SU-DHL-6 (cell line): ENCODE measurements at regions not wholly inside any gene's neighbourhood (a gene's known extent, or its start where the extent isn't known, plus 50 kb on each side); places are given as distances from the start of the nearest gene placed in this dataset.

Experiments
- EZH2phosphoT487 ChIP-seq: fragments of 200-600 bp; sonication (generic), shearing (Covaris generic); conservative IDR thresholded peaks from 2 replicates; pipeline ENCODE4 v1.6.1; 2018; ENCODE audit warnings: mild to moderate bottlenecking, antibody characterized with exemption, low read length, moderate library complexity, mixed read lengths
- TF ChIP-seq, protein P1 (sequence below): fragments of 200-600 bp; sonication (generic); IDR thresholded peaks from one replicate; pipeline ENCODE4 v1.5.1; 2017; ENCODE audit warnings: antibody characterized with exemption, mild to moderate bottlenecking, low read length, moderate library complexity; ENCODE audit not compliant: insufficient read depth, poor library complexity, severe bottlenecking

DNA sequence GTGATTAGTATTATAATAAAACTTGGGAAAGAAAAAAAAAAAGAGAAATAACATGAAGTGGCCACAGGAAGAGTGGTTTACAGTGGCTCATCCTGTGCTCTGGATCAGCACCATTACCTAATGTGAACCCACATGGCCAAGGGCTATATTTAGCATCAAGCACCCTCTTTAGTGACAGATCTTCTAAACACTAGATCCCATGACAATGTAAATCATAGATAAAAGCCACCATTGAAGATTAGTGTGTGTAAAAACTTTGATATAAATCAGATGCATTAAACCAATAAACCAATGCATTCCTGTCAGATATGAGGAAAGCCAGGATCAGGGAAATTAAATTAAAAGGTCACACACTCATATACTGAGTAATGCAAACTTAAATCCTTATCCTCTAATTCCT, 400.6 kb upstream of the MAGEB18 start:
- TF ChIP-seq, protein P1, sequence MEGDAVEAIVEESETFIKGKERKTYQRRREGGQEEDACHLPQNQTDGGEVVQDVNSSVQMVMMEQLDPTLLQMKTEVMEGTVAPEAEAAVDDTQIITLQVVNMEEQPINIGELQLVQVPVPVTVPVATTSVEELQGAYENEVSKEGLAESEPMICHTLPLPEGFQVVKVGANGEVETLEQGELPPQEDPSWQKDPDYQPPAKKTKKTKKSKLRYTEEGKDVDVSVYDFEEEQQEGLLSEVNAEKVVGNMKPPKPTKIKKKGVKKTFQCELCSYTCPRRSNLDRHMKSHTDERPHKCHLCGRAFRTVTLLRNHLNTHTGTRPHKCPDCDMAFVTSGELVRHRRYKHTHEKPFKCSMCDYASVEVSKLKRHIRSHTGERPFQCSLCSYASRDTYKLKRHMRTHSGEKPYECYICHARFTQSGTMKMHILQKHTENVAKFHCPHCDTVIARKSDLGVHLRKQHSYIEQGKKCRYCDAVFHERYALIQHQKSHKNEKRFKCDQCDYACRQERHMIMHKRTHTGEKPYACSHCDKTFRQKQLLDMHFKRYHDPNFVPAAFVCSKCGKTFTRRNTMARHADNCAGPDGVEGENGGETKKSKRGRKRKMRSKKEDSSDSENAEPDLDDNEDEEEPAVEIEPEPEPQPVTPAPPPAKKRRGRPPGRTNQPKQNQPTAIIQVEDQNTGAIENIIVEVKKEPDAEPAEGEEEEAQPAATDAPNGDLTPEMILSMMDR: no peak
- no peak for TF ChIP-seq EZH2phosphoT487
